GM03348 (cell line): ENCODE measurements at regions not wholly inside any gene's neighbourhood (a gene's known extent, or its start where the extent isn't known, plus 50 kb on each side); places are given as distances from the start of the nearest gene placed in this dataset.
A peak's percentile ranks its signal among the peaks of the same experiment; 100 is the strongest.

ENCODE experiments used
- DNase-seq: peaks from one replicate; pipeline ENCODE4 v3.0.0; 2012; ENCODE audit warnings: low spot score

DNA sequence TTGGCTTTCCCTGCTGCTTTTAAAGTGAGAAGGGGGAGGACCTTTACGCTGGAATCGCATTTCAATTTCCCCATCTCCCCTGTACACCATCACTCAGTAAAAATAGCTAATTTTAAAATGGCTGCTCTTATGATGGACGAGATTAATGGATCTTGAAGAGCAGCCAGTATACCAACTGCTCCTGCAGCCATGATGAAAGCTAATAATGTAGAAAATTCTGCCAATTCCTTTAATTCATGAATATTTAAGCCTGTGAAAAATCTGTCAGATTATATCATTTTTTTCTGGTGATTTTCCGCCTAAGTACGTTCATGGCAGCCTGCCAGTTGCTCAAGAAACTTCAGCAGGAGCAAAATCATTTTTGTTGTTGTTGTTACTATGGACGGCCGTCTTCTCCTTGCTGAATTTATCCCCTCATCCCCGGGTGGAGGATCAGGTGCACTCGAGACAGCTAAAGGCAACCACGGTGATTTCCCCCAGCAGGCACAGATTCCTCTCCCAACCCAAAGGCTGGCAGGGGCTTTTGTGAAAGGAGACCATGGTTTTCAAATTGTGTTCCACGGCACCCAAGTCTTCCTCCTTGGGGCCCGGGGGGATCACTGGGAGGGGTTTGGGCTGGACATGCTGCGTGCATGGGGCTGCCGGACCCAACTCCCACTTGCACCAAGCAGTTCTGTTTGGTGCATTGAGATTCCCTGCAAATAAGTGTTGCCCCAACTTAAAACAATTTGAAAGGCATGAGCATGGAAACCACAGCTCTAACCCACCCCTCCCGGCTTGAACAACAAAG, 289.6 kb downstream of the UACA start:
- DNase-seq = no peak

DNA sequence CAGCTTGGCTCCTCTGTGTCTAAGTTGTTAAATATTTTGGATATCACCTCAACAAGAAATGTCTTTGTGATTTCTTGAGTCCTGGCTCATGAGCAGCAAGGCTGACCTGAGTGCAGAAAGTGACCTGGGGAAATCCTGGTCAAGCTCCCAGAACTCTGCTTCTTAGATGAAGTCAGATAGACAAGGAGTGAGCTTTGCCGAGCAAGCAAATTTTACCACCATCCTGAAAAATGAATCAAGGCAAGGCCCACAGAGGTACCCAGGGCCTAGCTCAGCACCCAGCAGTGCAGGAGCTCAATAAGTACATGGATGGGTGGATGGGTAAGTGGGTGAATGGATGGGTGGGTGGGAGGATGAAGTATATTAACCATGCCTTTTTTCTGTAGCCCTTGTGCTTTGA, 291.8 kb downstream of the UACA start:
- no peak for DNase-seq

DNA sequence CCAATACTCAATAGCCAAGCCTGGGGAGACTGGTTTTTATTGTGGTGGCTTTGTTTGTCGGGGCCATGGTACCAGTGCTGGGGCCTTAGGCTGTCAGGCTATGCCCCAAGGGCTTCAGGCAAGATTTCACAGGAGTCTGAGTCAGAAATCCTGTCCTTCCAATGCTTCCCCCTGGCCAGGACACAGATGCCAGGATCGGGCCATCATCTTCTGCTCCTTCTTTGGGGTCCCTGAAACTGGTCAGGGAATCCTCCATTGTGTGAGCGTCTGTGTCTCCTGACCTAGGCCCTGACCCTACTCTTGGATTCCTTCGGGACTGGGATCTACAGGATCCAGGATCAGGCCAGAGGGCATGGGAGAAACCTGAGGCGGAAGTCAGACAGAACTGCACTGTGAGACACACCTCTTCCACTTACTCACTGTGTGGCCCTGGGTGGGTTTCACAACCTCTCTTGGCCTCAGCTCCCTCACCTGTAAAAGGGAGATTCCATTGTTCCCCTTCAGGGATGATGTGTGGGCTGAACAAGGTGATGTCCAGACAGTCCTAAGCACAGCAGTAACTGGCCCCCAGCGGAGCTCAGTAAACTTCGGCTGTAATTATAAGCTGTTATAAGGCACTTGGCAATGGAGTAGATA, 292.7 kb downstream of the UACA start:
- DNase-seq = no peak

DNA sequence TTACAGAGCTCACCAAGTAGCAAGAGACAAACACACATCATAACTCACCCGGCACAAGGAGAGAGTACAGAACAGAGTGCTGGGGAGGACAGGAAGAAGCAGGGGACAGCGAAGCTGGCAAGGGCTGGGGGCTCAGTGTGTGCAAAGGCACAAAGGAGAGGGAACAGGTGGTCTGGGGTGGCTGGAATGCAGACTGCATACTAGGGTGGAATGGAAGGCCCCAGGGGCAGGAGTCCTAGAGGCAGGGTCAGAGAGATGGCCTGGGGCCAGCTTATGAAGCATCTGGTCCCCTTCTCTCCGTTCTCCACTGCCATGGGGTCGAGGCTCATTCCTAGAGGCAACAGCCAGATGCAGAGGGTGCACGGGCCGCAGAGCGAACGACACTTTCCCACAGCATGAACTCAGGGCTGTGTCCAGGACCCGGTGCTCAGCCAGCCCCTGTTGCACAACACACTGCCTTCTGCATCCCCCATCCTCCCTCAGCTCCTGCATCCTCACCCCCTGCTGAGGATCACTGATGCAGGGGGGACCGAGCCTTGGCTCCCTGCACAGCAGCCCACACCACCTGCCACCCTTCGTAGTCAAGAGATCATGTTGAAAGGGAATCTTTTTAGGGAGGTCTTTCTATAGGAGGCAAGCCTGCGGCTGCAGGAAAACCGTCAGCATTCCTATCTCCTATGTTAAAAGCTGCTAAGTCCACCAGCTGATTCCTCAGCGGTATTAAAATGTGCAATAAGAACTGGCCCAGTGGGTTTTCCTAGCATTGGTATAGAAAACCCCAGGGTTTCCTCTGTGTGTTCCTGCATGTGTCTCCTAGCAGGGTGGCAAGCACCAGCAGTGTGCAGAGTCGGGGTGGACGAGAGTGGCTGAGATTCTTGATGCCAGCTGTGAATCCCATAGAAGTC, 293.5 kb downstream of the UACA start:
- no peak for DNase-seq

DNA sequence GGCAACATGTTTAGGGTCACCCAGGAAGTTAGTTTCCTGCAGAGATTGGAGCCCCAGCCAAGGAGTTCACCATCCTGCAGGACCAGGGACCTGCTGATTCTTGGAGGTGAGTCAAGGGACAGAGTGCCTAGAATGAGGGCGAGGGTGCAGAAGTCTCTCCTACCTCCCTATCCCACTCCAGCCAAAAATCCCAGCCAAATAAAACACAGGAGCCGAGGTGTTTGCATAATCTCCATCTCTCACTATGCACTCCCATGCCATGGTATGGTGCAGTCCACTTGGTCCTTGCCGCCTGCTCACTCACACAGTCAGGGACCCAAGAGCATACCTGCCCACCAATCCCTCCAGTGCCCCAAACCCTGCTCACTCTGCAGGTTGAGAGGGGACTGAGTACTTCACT, 294.2 kb downstream of the UACA start:
- DNase-seq = no peak

DNA sequence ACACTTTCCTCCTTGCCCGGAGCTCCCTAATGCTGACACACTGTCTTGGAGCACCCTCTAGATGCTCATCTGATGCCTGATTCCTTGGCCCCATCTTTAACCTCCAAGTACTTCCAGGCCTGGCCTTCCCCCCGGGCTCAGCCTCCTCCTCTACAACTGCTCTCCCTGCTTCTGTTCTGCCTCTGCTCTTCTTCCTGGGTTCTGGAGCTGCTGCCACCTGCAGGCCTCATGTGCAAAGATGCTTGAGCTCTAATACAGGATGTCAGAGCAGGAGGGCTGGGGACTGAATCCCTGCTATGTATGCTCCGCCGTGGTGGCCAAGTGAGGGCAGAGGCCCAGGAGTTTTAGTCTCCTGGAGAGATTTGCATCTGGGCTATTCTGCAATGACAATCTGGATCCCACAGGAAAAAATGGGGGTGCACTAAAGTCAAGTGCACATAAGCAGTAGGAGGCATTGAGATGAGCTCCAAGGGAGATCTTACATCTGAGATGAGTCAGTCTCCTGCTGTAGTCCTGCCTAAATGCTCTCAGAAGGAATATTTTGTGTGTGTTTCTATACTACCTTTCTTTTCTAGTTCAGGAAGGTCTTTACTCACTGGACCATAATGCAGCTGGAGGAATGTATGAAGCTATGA, 296.3 kb downstream of the UACA start:
- peak; percentile 84 for DNase-seq

DNA sequence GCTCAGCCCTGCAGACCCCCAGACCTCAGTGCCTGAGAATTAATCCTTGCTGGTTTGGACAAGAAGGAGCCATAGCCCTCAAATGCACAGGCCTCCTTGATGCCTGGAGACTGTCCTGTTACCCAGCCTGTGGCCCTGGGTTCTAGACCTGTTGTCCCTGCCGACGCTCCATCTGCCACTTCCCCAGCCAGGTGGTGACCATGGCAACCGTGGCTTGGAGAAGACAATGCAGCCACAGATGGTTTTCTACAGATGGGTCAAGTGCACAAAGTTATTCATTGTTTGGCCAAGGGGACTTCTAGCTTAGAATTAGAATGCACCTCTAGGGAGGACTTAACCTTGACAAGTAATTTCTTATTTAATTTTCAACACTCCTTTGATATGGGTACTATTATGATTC, 297.1 kb downstream of the UACA start:
- DNase-seq = no peak

DNA sequence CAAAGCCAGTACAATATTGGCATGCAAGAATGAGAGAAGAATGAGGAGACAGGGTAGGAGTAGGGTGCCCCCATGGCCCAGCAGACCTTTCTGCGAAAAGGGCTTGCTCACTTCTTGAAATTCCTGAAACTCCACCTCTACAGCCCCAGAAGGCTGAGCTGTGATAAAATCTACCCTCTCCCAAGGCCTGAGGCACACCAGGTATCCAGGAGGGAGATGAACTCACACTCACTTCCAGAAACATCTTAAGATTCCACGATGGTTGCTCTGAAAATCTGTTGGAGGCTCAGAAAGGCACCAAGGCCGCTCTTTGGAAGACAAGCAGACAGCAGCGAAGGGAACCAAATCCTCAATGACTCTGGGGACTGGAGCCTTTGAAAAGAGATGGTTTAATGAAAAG, 297.5 kb downstream of the UACA start:
- DNase-seq = no peak

DNA sequence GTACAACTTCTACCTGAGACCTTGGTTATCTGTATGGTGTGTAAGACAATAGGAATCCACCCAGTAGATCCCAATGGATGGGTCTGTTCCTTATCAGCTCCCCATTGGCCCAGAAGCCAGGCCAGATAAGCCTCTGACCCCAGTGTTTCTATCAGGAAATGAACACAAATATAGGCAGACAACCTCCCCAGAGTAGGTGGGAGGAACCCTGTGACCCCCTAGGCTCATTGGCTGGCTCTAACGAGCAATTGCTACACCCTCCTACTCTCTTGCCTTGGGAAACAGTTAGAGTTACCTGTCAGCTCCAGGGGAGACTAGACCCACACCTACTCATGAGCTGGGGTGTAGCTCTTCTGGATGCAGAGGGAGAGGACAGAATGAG, 299.9 kb downstream of the UACA start:
- no peak for DNase-seq

DNA sequence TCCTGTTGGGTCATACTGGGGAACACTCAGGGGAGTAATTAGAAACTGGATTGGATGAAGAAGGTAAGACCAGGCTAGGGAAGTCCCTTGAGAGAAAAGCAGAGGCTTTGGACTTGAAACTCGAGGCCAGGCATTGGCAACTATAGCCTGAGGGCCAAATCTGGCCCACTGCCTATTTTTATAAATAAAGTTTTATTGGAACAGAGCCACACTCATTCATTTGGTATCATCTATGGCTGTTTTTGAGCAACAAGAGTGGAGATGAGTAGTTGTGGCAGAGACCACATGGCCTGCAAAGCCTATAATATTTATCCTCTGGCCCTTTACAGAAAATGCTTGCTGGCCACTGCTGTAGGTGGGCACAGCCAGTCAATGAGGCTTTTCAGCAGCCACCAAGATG, 301.4 kb downstream of the UACA start:
- no peak for DNase-seq

DNA sequence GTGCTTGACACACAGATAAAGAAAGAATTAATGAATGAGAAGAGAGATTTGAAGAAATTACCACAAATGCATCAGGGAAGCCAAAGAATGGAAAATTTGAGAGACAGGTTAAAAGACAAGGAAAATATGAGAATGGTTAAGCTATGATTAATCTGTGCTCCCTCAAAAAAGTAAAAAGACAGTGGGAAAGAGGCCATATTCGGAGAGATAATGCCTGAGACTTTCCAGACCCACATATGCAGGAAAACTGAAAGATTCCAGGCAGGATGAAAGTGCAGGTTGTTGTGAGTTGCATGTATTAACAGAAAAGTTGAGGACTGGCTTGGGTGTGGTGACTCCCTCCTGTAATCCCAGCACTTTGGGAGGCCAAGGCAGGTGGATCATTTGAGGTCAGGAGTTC, 302.3 kb downstream of the UACA start:
- DNase-seq = no peak

DNA sequence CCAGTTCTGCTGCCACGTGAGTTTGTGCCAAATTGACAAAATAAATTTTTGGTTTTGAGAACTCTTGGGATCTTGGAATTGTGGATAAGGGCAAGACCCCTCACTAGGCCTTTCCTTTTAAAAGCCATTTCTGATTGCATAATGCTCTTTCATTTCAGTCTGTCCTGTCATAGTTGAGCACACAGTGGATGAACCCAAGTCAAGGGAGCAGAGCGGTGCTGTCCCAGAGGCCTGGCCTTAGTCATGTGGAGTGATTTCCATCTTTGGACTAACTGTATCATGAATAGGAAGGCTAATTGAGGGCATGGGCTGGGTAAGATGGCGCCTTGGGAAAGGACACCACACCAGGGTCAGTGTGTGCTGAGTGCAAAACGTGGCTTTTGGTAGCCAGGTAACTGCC, 304.0 kb downstream of the UACA start:
- no peak for DNase-seq

DNA sequence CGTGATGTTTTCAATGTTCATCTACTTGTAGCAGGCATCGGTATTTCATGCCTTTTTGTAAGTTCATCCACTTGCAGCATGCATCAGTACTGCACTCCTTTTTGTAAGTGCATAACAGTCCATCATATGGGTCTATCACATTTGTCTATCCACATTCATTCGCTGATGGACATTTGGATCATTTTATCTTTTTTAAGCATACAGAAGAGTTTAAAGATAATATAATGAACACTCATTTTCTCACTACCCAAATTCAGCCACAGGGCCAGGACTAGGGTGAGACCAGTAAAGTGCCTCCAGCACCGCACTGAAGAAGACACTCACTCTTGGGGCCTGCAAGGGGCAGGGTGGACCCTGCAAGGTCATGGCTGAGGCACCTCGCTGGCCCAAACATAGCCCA, 309.6 kb downstream of the UACA start:
- no peak for DNase-seq

DNA sequence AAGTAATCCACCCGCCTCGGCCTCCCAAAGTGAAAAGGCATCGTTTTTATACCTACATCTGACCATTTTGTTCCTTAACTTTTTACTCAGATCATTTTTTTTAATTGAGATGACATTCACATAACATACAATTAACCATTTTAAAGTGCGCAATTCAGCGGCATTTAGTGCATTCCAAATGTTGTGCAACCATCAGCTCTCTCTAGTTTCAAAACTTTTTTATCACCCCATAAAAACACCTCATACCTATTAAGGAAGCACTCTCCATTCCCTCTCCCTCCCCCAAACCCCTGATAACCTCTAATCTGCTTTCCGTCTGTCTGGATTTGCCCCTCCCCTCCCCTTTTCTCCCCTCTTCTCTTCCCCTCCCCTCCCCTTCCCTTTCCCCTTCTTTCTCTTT, 310.1 kb downstream of the UACA start:
- DNase-seq = no peak

DNA sequence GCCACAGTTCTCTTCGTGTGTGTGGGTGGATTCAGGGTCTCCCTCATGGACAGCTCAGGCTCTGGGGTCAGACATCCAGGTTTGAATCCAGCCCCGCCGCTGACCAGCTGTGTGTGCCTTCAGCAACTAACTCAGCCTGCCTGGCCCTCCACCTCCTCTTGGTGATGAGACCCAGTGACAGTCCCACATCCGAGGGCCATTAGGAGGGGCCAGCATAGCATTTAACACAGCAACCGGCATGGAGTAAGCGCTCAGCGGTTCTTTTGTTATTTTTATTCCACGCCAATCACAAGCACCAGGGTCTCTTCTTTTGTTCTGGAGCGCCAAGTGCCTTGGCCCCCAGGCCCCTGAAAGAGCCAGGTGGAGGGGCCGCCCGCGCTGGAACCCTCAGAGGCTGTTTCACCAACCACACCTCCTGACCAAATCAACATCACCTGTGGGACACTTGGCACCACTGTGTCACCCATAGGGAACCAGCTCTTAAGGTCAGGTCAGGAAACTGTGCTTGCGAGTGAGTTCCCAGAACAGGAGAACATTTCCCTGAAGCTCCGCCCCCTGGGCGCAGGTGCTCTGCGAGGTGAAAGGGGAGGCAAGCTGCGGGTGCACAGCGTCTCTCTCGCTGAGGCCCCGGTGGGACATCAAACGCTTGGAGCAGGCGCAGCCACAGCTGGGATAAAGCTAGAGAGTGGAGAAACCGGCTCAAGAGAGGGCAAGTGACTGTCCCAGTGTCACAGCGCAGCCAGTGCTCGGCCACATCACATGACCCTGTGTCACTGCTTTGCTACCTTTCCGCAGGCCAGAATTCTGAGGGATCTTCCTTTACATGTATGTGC, 311.3 kb downstream of the UACA start:
- DNase-seq = no peak

DNA sequence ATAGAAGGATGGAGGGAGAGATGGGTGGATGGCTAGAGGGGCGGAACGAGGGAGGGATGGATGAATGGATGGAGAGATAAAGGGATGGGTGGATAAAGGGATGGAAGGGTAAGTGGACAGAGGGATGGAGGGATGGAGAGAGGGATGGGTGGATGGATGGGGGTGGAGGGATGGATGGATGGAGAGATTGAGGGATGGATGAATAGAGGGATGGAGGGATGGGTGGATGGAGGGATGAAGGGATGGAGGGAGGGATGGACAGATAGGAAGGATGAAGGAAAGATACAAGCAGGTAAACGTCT, 313.3 kb downstream of the UACA start:
- no peak for DNase-seq

DNA sequence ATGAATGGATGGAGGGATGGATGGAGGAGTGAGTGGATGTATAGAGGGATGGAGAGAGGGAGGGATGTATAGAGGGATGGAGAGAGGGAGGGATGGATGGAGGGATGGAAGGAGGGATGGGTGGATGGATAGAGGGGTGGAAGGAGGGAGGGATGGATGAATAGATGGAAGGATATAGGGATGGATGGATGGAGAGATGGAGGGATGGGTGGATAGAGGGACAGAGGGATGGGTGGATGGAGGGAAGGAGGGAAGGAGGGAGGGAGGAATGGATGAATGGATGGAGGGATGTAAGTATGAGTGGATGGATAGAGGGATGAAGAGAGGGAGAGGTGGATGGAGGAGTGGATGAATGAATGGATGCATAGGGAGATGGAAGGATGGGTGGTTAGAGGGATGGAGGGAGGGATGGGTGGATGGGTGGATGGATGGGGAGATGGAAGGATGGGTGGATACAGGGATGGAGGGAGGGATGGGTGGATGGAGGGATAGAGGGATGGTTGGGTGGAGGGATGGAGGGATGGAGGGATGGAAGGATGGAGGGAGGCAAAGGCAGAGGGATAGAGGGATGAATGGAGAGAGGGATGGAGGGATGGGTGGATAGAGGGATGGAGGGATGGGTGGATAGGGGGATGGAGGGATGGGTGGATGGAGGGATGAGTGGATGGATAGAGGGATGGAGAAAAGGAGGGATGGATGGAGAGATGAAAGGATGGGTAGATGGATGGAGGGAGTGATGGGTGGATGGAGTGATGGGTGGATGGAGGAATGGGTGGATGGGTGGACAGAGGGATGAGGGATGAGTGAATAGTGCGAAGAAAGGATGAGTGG, 313.8 kb downstream of the UACA start:
- DNase-seq = no peak

DNA sequence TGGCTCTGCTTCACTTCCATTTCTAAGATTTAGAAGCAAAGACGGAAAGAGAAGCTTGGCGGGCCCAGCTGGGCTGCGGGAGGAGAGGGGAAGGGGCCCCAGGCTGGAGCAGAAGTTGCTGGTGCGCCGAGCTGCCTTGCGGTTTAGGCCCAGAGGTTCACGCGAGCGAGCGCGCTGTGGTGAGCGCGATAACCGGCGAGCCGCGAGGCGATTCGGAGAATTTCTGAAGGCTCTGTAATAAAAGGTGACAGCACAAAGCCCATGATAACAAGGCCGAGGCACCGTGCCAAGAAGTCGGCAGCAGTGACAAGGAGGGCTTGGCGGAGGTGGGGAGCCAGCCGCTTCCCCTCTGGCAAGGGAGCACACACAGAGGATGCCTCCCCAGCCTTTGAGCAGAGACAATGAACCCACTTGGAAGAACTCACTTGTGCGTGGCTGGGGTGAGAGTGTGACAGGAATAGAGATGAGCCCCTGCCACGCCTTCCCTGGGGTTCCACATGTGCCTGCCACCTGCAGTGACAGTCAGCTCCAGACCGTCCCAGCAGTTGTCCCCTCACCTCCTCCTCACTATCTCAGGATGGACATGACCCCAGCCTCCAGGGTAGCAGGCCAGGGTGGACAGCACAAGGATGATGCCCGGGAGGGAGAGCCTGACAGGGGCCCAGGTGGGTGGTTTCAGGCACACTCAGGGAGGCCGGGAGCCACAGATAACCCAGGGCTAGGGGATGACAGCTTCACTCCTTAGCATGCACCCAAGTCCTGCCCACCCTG, 315.2 kb downstream of the UACA start:
- no peak for DNase-seq

DNA sequence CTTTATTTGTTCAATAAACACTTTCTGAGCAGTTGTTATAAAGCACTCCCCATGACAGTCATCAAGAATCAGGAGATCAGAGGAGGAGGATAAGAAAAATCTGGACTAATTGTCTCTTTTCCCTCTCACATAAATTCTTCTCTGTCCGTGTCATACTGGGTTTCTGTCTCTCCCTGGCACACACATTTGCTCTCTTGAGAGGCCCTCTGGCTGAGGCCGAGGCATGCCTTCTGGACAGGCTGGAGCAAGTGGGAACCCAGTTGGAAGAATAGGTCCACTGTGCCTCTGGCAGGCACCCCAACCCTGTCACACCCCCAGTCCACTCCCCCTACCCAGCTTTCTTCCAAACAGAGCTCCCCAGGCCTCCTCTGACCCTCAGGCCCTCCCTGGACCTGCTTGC, 315.8 kb downstream of the UACA start:
- no peak for DNase-seq

DNA sequence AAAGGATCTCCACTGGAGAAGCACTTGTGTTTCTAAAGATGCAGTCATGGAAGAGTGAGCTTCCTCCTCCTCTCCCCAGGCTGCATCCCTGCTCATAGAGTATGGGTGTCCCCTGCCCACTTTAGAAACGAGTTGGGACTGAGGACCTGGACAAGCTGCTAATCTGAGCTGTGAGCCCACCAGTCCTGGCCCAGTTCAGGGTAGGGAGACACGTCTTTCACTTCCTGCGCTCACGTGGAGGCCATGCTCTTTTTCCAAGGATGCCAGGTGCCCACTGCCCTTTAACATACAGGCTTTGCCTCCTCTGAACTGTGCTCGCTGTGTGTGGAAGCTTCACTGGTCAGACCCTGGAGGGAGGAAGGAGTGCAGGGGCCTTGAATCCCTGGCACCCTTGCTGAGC, 316.3 kb downstream of the UACA start:
- no peak for DNase-seq
